Esophagus squamous epithelium (tissue), 5 donors: ENCODE measurements at regions not wholly inside any gene's neighbourhood (a gene's known extent, or its start where the extent isn't known, plus 50 kb on each side); places are given as distances from the start of the nearest gene placed in this dataset.
"Not testable (repeated sequence)": the region's sequence is repeated elsewhere in the genome, so short reads cannot be mapped to it uniquely, and the experiment has no call there.

Experiments used
- DNase-seq: peaks from one replicate; lab custom pipeline; 2025; lab: John Stamatoyannopoulos, UW
- H3K27ac ChIP-seq, 4 donors: fragments of 200-600 bp; sonication (generic); one replicate each; pipeline ENCODE4 v1.5.1; 2016 to 2019; ENCODE audit warnings: mild to moderate bottlenecking in 1 of 4
- H3K27me3 ChIP-seq, 4 donors: fragments of 200-600 bp; sonication (generic); 1 replicate in 3 of 4; 2 replicates in 1 of 4; pipeline versions ENCODE4 v1.5.1 to v1.6.0; 2017 to 2021; ENCODE audit warnings: antibody characterized with exemption in 1 of 4
- H3K36me3 ChIP-seq, 3 donors: fragments of 200-600 bp; sonication (generic); one replicate each; pipeline ENCODE4 v1.5.1; 2016 to 2019
- H3K4me1 ChIP-seq, 3 donors: fragments of 200-600 bp; sonication (generic); one replicate each; pipeline ENCODE4 v1.5.1; 2017 to 2019
- H3K4me3 ChIP-seq, 4 donors: fragments of 200-600 bp; sonication (generic); 1 replicate in 3 of 4; 2 replicates in 1 of 4; pipeline ENCODE4 v1.5.1; 2016 to 2019; ENCODE audit warnings: mild to moderate bottlenecking in 2 of 4, moderate library complexity in 1 of 4
- H3K9me3 ChIP-seq, 3 donors: fragments of 200-600 bp; sonication (generic); one replicate each; pipeline ENCODE4 v1.5.1; 2016 to 2019
- CTCF ChIP-seq, 6 experiments: fragments of 450-650 bp in 4 of 6; fragments of 200-600 bp in 2 of 6; sonication (generic) in 2 of 6; IDR thresholded peaks; one replicate each; pipeline ENCODE4 v1.5.1; 2016 to 2019; ENCODE audit warnings: antibody characterized with exemption in 6 of 6, mild to moderate bottlenecking in 4 of 6, moderate library complexity in 4 of 6
- POLR2A ChIP-seq, 4 donors: fragments of 450-650 bp; IDR thresholded peaks; one replicate each; pipeline ENCODE4 v1.6.1; 2017; ENCODE audit warnings: antibody characterized with exemption in 4 of 4, mild to moderate bottlenecking in 4 of 4, moderate library complexity in 3 of 4
- WGBS, 2 donors: methylation state at CpG; one replicate each; pipeline ENCODE4 v1.1.5; 2018; 5-methylcytosine and 5-hydroxymethylcytosine counted together
- intact Hi-C: fragments of 100-400 bp; cut with DNase I; formaldehyde crosslinking; loops from one replicate; pipeline ENCODE4 v1.15.0; 2022
- donor health status: DM: yes; HTN: yes; CAD: no.

GRCh38 chr2:83253848-83254247 is 1205.2 kb downstream of the SUCLG1 start:
- H3K27me3 ChIP-seq = no peaks in the 10 kb centered on the region
- H3K9me3 ChIP-seq = no peaks in the 10 kb centered on the region
- 41 to 67% methylated on average over 1 of the region's 1 CpG for WGBS, 2 donors
- no peak for DNase-seq
- intact Hi-C loops = no loop called here
- H3K4me3 ChIP-seq = no peak overlapping the region
- TF ChIP-seq CTCF (IDR thresholded peaks at IDR 0.05) (no peak), POLR2A (IDR thresholded peaks at IDR 0.05) (no peak)
- no peaks in the 10 kb centered on the region for H3K36me3 ChIP-seq
- H3K27ac ChIP-seq = no peak overlapping the region
- H3K4me1 ChIP-seq = no peaks in the 10 kb centered on the region

GRCh38 chr2:83251321-83251872 is 1207.7 kb downstream of the SUCLG1 start:
- DNase-seq = no peak
- H3K4me1 ChIP-seq = no peaks in the 10 kb centered on the region
- 62 to 84% methylated on average over 3 of the region's 3 CpGs for WGBS, 2 donors
- H3K27me3 ChIP-seq = no peaks in the 10 kb centered on the region
- H3K9me3 ChIP-seq = no peaks in the 10 kb centered on the region
- no peaks in the 10 kb centered on the region for H3K36me3 ChIP-seq
- TF ChIP-seq CTCF (IDR thresholded peaks at IDR 0.05) = no peak
- TF ChIP-seq POLR2A (IDR thresholded peaks at IDR 0.05) = no peak
- H3K27ac ChIP-seq = no peak overlapping the region
- H3K4me3 ChIP-seq = no peak overlapping the region
- intact Hi-C loops = no loop called here

- H3K4me3 ChIP-seq, DNase-seq, H3K27ac ChIP-seq, H3K36me3 ChIP-seq, intact Hi-C loops, H3K27me3 ChIP-seq, H3K9me3 ChIP-seq, H3K4me1 ChIP-seq: not testable (repeated sequence)
- 92% methylated on average over 6 of the region's 30 CpGs; no CpG with 5 or more reads in 1 of the 2 donors for WGBS, 2 donors
These were observed 1213.1 kb downstream of the SUCLG1 start for GRCh38 chr2:83245806-83246537.

GRCh38 chr2:83240611-83241010 is 1218.5 kb downstream of the SUCLG1 start:
- H3K4me3 ChIP-seq = no peak overlapping the region
- 52 to 58% methylated on average over 2 of the region's 2 CpGs for WGBS, 2 donors
- H3K27me3 ChIP-seq = no peaks in the 10 kb centered on the region
- H3K4me1 ChIP-seq = no peaks in the 10 kb centered on the region
- no peaks in the 10 kb centered on the region for H3K9me3 ChIP-seq
- no peaks in the 10 kb centered on the region for H3K36me3 ChIP-seq
- intact Hi-C loops = no loop called here
- no peak for DNase-seq
- H3K27ac ChIP-seq = no peak overlapping the region
- TF ChIP-seq CTCF (IDR thresholded peaks at IDR 0.05) (no peak), POLR2A (IDR thresholded peaks at IDR 0.05) (no peak)

GRCh38 chr2:83238111-83238510 is 1221.0 kb downstream of the SUCLG1 start:
- no peak for DNase-seq
- H3K27me3 ChIP-seq = no peaks in the 10 kb centered on the region
- 67 to 87% methylated on average over 2 of the region's 2 CpGs for WGBS, 2 donors
- H3K4me1 ChIP-seq = no peaks in the 10 kb centered on the region
- H3K4me3 ChIP-seq = no peak overlapping the region
- H3K36me3 ChIP-seq = no peaks in the 10 kb centered on the region
- TF ChIP-seq CTCF (IDR thresholded peaks at IDR 0.05) = no peak
- TF ChIP-seq POLR2A (IDR thresholded peaks at IDR 0.05) = no peak
- H3K27ac ChIP-seq = no peak overlapping the region
- H3K9me3 ChIP-seq = no peaks in the 10 kb centered on the region
- intact Hi-C loops = no loop called here
